ENCODE measurements at regions not wholly inside any gene's neighbourhood (a gene's known extent, or its start where the extent isn't known, plus 50 kb on each side); places are given as distances from the start of the nearest gene placed in this dataset.

GRCh38 chr14:29161593-29161992, 395.0 kb downstream of the FOXG1 start:
- TF ChIP-seq POLR2A (IDR thresholded peaks at IDR 0.05; ENCODE audit: low read length) (no peak), GATA1 (IDR thresholded peaks at IDR 0.05; ENCODE audit: low read depth, low read length) (no peak)
